HEK293 (cell line): ENCODE measurements at regions not wholly inside any gene's neighbourhood (a gene's known extent, or its start where the extent isn't known, plus 50 kb on each side); places are given as distances from the start of the nearest gene placed in this dataset.

Source experiments
- BCL11B ChIP-seq: fragments of 450-650 bp; formaldehyde crosslinking; IDR thresholded peaks from 2 replicates; pipeline ENCODE4 v1.5.1; 2016; ENCODE audit warnings: low read depth, missing biosample characterization, missing genetic modification characterization
- EGR2 ChIP-seq: fragments of 450-650 bp; formaldehyde crosslinking; IDR thresholded peaks from 2 replicates; pipeline ENCODE4 v1.5.1; 2016; ENCODE audit warnings: low read depth, missing biosample characterization, missing genetic modification characterization
- GLIS2 ChIP-seq: fragments of 450-650 bp; formaldehyde crosslinking; IDR thresholded peaks from 2 replicates; pipeline ENCODE4 v1.5.1; 2016; ENCODE audit warnings: missing biosample characterization, missing genetic modification characterization
- SP2 ChIP-seq: fragments of 450-650 bp; formaldehyde crosslinking; IDR thresholded peaks from 2 replicates; pipeline ENCODE4 v1.5.1; 2016; ENCODE audit warnings: missing biosample characterization, missing genetic modification characterization
- ZFP37 ChIP-seq: fragments of 450-650 bp; formaldehyde crosslinking; IDR thresholded peaks from 2 replicates; pipeline ENCODE4 v1.5.1; 2016; ENCODE audit warnings: missing biosample characterization, missing genetic modification characterization
- ZIC2 ChIP-seq: fragments of 450-650 bp; formaldehyde crosslinking; IDR thresholded peaks from 2 replicates; pipeline ENCODE4 v1.5.1; 2016; ENCODE audit warnings: missing biosample characterization, missing genetic modification characterization
- ZNF138 ChIP-seq: fragments of 450-650 bp; formaldehyde crosslinking; IDR thresholded peaks from 2 replicates; pipeline ENCODE4 v1.5.1; 2016; ENCODE audit warnings: missing biosample characterization, missing genetic modification characterization, borderline replicate concordance
- ZNF140 ChIP-seq: fragments of 450-650 bp; formaldehyde crosslinking; IDR thresholded peaks from 2 replicates; pipeline ENCODE4 v1.5.1; 2016; ENCODE audit warnings: missing biosample characterization, missing genetic modification characterization
- ZNF202 ChIP-seq: fragments of 450-650 bp; formaldehyde crosslinking; IDR thresholded peaks from 2 replicates; pipeline ENCODE4 v1.5.1; 2016; ENCODE audit warnings: missing biosample characterization, missing genetic modification characterization, borderline replicate concordance
- ZNF239 ChIP-seq: fragments of 450-650 bp; formaldehyde crosslinking; IDR thresholded peaks from 2 replicates; pipeline ENCODE4 v1.5.1; 2016; ENCODE audit warnings: missing biosample characterization, missing genetic modification characterization
- ZNF341 ChIP-seq: fragments of 450-650 bp; formaldehyde crosslinking; IDR thresholded peaks from 2 replicates; pipeline ENCODE4; 2016; ENCODE audit warnings: low read depth, missing biosample characterization, missing genetic modification characterization
- ZNF354C ChIP-seq: fragments of 450-650 bp; formaldehyde crosslinking; IDR thresholded peaks from 2 replicates; pipeline ENCODE4 v1.5.1; 2016; ENCODE audit warnings: missing biosample characterization, missing genetic modification characterization, low read depth, borderline replicate concordance
- ZNF433 ChIP-seq: fragments of 450-650 bp; formaldehyde crosslinking; IDR thresholded peaks from 2 replicates; pipeline ENCODE4 v1.5.1; 2016; ENCODE audit warnings: missing biosample characterization, missing genetic modification characterization, low read depth
- ZNF510 ChIP-seq: fragments of 450-650 bp; formaldehyde crosslinking; IDR thresholded peaks from 2 replicates; pipeline ENCODE4 v1.5.1; 2018; ENCODE audit warnings: mild to moderate bottlenecking, missing genetic modification characterization, missing biosample characterization; ENCODE audit not compliant: insufficient replicate concordance
- ZNF560 ChIP-seq: fragments of 450-650 bp; formaldehyde crosslinking; IDR thresholded peaks from 2 replicates; pipeline ENCODE4 v1.5.1; 2017; ENCODE audit warnings: missing biosample characterization, missing genetic modification characterization, borderline replicate concordance
- ZNF629 ChIP-seq: fragments of 450-650 bp; formaldehyde crosslinking; IDR thresholded peaks from 2 replicates; pipeline ENCODE4 v1.5.1; 2017; ENCODE audit warnings: missing biosample characterization, missing genetic modification characterization
- ZNF785 ChIP-seq: fragments of 450-650 bp; formaldehyde crosslinking; IDR thresholded peaks from 2 replicates; pipeline ENCODE4 v1.5.1; 2016; ENCODE audit warnings: missing biosample characterization, missing genetic modification characterization
- TF ChIP-seq, protein P1 (sequence below): fragments of 450-650 bp; formaldehyde crosslinking; IDR thresholded peaks from 2 replicates; pipeline ENCODE4 v1.5.1; 2016; ENCODE audit warnings: missing biosample characterization, missing genetic modification characterization, borderline replicate concordance
- TF ChIP-seq, protein P2 (sequence below): fragments of 450-650 bp; formaldehyde crosslinking; IDR thresholded peaks from 2 replicates; pipeline ENCODE4 v1.5.1; 2016; ENCODE audit warnings: missing biosample characterization, missing genetic modification characterization
- TF ChIP-seq, protein P3 (sequence below): fragments of 450-650 bp; formaldehyde crosslinking; IDR thresholded peaks from 2 replicates; pipeline ENCODE4 v1.5.1; 2016; ENCODE audit warnings: missing biosample characterization, missing genetic modification characterization, borderline replicate concordance
- TF ChIP-seq, protein P4 (sequence below): fragments of 450-650 bp; IDR thresholded peaks from 2 replicates; pipeline ENCODE4 v1.5.1; 2018; ENCODE audit warnings: missing biosample characterization, mild to moderate bottlenecking, missing genetic modification characterization
- TF ChIP-seq, protein P5 (sequence below): fragments of 450-650 bp; formaldehyde crosslinking; conservative IDR thresholded peaks from 2 replicates; pipeline ENCODE4 v1.5.1; 2016; ENCODE audit warnings: low read depth, missing biosample characterization, missing genetic modification characterization
- TF ChIP-seq, protein P6 (sequence below): fragments of 450-650 bp; IDR thresholded peaks from 2 replicates; pipeline ENCODE4 v1.5.1; 2018; ENCODE audit warnings: missing biosample characterization, missing genetic modification characterization
- TF ChIP-seq, protein P7 (sequence below): fragments of 450-650 bp; formaldehyde crosslinking; IDR thresholded peaks from 2 replicates; pipeline ENCODE4 v1.5.1; 2016; ENCODE audit warnings: missing biosample characterization, missing genetic modification characterization

DNA sequence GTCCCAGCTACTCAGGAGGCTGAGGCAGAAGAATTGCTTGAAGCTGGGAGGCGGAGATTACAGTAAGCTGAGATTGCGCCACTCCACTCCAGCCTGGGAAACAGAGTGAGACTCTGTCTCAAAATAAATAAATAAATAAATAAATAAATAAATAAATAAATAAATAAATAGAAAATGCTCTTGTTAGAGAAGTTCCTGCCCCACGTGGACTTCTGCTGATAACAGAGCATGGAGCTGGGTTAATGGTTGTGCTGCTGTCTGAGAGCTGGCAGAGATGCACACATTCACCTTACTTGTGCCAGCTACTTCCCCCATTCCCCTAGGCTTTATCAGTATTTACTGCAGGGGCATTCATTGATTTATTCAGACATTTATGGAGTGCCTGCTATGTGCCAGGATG, 155.2 kb upstream of the KCNG1 start (continued):
- TF ChIP-seq, protein P1, sequence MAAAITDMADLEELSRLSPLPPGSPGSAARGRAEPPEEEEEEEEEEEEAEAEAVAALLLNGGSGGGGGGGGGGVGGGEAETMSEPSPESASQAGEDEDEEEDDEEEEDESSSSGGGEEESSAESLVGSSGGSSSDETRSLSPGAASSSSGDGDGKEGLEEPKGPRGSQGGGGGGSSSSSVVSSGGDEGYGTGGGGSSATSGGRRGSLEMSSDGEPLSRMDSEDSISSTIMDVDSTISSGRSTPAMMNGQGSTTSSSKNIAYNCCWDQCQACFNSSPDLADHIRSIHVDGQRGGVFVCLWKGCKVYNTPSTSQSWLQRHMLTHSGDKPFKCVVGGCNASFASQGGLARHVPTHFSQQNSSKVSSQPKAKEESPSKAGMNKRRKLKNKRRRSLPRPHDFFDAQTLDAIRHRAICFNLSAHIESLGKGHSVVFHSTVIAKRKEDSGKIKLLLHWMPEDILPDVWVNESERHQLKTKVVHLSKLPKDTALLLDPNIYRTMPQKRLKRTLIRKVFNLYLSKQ (tag by site-specific recombination): 0 out of 2 replicates have a peak, but pooled peaks have one; percentile 31
- TF ChIP-seq SP2: no peak
- TF ChIP-seq ZNF629: 0 out of 2 replicates have a peak, but pooled peaks have one; percentile 35
- peak; percentile 83; the same call in 1 of the 2 replicates for TF ChIP-seq ZNF202 (tag by site-specific recombination)
- peak; percentile 77 for TF ChIP-seq ZNF140 (tag by site-specific recombination)
- TF ChIP-seq, protein P2, sequence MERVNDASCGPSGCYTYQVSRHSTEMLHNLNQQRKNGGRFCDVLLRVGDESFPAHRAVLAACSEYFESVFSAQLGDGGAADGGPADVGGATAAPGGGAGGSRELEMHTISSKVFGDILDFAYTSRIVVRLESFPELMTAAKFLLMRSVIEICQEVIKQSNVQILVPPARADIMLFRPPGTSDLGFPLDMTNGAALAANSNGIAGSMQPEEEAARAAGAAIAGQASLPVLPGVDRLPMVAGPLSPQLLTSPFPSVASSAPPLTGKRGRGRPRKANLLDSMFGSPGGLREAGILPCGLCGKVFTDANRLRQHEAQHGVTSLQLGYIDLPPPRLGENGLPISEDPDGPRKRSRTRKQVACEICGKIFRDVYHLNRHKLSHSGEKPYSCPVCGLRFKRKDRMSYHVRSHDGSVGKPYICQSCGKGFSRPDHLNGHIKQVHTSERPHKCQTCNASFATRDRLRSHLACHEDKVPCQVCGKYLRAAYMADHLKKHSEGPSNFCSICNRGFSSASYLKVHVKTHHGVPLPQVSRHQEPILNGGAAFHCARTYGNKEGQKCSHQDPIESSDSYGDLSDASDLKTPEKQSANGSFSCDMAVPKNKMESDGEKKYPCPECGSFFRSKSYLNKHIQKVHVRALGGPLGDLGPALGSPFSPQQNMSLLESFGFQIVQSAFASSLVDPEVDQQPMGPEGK (tag by site-specific recombination): no peak
- TF ChIP-seq ZNF239: no peak
- peak; percentile 30; the same call in 1 of the 2 replicates for TF ChIP-seq ZFP37
- TF ChIP-seq BCL11B: no peak
- TF ChIP-seq ZNF138: 0 out of 2 replicates have a peak, but pooled peaks have one; percentile 49
- TF ChIP-seq, protein P3, sequence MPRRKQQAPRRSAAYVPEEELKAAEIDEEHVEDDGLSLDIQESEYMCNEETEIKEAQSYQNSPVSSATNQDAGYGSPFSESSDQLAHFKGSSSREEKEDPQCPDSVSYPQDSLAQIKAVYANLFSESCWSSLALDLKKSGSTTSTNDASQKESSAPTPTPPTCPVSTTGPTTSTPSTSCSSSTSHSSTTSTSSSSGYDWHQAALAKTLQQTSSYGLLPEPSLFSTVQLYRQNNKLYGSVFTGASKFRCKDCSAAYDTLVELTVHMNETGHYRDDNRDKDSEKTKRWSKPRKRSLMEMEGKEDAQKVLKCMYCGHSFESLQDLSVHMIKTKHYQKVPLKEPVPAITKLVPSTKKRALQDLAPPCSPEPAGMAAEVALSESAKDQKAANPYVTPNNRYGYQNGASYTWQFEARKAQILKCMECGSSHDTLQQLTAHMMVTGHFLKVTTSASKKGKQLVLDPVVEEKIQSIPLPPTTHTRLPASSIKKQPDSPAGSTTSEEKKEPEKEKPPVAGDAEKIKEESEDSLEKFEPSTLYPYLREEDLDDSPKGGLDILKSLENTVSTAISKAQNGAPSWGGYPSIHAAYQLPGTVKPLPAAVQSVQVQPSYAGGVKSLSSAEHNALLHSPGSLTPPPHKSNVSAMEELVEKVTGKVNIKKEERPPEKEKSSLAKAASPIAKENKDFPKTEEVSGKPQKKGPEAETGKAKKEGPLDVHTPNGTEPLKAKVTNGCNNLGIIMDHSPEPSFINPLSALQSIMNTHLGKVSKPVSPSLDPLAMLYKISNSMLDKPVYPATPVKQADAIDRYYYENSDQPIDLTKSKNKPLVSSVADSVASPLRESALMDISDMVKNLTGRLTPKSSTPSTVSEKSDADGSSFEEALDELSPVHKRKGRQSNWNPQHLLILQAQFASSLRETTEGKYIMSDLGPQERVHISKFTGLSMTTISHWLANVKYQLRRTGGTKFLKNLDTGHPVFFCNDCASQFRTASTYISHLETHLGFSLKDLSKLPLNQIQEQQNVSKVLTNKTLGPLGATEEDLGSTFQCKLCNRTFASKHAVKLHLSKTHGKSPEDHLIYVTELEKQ: no peak
- no peak for TF ChIP-seq ZNF785 (tag by site-specific recombination)
- no peak for TF ChIP-seq GLIS2 (tag by site-specific recombination)
- TF ChIP-seq, protein P4, sequence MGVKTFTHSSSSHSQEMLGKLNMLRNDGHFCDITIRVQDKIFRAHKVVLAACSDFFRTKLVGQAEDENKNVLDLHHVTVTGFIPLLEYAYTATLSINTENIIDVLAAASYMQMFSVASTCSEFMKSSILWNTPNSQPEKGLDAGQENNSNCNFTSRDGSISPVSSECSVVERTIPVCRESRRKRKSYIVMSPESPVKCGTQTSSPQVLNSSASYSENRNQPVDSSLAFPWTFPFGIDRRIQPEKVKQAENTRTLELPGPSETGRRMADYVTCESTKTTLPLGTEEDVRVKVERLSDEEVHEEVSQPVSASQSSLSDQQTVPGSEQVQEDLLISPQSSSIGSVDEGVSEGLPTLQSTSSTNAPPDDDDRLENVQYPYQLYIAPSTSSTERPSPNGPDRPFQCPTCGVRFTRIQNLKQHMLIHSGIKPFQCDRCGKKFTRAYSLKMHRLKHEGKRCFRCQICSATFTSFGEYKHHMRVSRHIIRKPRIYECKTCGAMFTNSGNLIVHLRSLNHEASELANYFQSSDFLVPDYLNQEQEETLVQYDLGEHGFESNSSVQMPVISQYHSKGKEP (tag by site-specific recombination): no peak
- TF ChIP-seq, protein P5, sequence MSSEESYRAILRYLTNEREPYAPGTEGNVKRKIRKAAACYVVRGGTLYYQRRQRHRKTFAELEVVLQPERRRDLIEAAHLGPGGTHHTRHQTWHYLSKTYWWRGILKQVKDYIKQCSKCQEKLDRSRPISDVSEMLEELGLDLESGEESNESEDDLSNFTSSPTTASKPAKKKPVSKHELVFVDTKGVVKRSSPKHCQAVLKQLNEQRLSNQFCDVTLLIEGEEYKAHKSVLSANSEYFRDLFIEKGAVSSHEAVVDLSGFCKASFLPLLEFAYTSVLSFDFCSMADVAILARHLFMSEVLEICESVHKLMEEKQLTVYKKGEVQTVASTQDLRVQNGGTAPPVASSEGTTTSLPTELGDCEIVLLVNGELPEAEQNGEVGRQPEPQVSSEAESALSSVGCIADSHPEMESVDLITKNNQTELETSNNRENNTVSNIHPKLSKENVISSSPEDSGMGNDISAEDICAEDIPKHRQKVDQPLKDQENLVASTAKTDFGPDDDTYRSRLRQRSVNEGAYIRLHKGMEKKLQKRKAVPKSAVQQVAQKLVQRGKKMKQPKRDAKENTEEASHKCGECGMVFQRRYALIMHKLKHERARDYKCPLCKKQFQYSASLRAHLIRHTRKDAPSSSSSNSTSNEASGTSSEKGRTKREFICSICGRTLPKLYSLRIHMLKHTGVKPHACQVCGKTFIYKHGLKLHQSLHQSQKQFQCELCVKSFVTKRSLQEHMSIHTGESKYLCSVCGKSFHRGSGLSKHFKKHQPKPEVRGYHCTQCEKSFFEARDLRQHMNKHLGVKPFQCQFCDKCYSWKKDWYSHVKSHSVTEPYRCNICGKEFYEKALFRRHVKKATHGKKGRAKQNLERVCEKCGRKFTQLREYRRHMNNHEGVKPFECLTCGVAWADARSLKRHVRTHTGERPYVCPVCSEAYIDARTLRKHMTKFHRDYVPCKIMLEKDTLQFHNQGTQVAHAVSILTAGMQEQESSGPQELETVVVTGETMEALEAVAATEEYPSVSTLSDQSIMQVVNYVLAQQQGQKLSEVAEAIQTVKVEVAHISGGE: peak; percentile 72
- no peak for TF ChIP-seq EGR2 (tag by site-specific recombination)
- no peak for TF ChIP-seq ZIC2
- peak; percentile 83 for TF ChIP-seq ZNF433 (tag by site-specific recombination)
- TF ChIP-seq, protein P6, sequence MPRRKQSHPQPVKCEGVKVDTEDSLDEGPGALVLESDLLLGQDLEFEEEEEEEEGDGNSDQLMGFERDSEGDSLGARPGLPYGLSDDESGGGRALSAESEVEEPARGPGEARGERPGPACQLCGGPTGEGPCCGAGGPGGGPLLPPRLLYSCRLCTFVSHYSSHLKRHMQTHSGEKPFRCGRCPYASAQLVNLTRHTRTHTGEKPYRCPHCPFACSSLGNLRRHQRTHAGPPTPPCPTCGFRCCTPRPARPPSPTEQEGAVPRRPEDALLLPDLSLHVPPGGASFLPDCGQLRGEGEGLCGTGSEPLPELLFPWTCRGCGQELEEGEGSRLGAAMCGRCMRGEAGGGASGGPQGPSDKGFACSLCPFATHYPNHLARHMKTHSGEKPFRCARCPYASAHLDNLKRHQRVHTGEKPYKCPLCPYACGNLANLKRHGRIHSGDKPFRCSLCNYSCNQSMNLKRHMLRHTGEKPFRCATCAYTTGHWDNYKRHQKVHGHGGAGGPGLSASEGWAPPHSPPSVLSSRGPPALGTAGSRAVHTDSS (tag by site-specific recombination): no peak
- peak; percentile 80; the same call in 1 of the 2 replicates for TF ChIP-seq ZNF560 (tag by site-specific recombination)
- no peak for TF ChIP-seq ZNF510 (tag by site-specific recombination)
- 0 out of 2 replicates have a peak, but pooled peaks have one; percentile 50 for TF ChIP-seq ZNF354C (tag by site-specific recombination)
- TF ChIP-seq ZNF341 (tag by site-specific recombination): peak; percentile 21; the same call in 1 of the 2 replicates
- TF ChIP-seq, protein P7, sequence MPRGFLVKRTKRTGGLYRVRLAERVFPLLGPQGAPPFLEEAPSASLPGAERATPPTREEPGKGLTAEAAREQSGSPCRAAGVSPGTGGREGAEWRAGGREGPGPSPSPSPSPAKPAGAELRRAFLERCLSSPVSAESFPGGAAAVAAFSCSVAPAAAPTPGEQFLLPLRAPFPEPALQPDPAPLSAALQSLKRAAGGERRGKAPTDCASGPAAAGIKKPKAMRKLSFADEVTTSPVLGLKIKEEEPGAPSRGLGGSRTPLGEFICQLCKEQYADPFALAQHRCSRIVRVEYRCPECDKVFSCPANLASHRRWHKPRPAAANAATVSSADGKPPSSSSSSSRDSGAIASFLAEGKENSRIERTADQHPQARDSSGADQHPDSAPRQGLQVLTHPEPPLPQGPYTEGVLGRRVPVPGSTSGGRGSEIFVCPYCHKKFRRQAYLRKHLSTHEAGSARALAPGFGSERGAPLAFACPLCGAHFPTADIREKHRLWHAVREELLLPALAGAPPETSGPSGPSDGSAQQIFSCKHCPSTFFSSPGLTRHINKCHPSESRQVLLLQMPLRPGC: no peak
